GM13976 (cell line): ENCODE measurements at regions not wholly inside any gene's neighbourhood (a gene's known extent, or its start where the extent isn't known, plus 50 kb on each side); places are given as distances from the start of the nearest gene placed in this dataset.
"Not testable (repeated sequence)": the region's sequence is repeated elsewhere in the genome, so short reads cannot be mapped to it uniquely, and the experiment has no call there.

Experiments
- DNase-seq: peaks from one replicate; pipeline ENCODE4 v3.0.0; 2012; ENCODE audit warnings: low spot score
- in situ Hi-C: fragments of 300-500 bp; cut with MboI; formaldehyde crosslinking; loops from one replicate; pipeline ENCODE4 v1.12.0; 2022; ENCODE audit warnings: low sequenced_read_pairs, mixed read lengths, inconsistent platforms; ENCODE audit not compliant: unreplicated experiment
- TF ChIP-seq, protein P1 (sequence below): IDR thresholded peaks from 2 replicates; pipeline ENCODE4 v1.5.1; 2012; ENCODE audit warnings: borderline replicate concordance, mild to moderate bottlenecking; ENCODE audit not compliant: insufficient read depth; ENCODE audit errors: extremely low read depth, missing control alignments, control extremely low read depth

GRCh38 chr17:72572604-72573491 is 452.0 kb downstream of the SOX9 start:
- no peak for DNase-seq
- TF ChIP-seq, protein P1, sequence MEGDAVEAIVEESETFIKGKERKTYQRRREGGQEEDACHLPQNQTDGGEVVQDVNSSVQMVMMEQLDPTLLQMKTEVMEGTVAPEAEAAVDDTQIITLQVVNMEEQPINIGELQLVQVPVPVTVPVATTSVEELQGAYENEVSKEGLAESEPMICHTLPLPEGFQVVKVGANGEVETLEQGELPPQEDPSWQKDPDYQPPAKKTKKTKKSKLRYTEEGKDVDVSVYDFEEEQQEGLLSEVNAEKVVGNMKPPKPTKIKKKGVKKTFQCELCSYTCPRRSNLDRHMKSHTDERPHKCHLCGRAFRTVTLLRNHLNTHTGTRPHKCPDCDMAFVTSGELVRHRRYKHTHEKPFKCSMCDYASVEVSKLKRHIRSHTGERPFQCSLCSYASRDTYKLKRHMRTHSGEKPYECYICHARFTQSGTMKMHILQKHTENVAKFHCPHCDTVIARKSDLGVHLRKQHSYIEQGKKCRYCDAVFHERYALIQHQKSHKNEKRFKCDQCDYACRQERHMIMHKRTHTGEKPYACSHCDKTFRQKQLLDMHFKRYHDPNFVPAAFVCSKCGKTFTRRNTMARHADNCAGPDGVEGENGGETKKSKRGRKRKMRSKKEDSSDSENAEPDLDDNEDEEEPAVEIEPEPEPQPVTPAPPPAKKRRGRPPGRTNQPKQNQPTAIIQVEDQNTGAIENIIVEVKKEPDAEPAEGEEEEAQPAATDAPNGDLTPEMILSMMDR: no peak
- in situ Hi-C loops: loop anchor here (10.0 to 25.0 kb wide), 4 partner anchors 142 to 789 kb away; partner anchors contain the start of gene COG1

DNA sequence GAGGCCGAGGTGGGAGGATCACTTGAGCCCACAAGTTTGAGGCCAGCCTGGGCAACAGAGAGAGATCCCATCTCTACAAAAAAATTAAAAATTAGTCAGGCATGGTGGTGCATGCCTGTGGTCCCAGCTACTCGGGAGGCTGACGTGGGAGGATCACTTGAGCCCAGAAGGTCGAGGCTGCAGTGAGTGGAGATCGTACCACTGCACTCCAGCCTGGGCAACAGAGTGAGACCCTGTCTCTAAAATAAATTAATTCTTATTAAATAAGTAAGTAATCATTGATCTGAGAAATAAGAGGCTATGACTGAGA is 452.6 kb downstream of the SOX9 start:
- DNase-seq: not testable (repeated sequence)
- in situ Hi-C loops: loop anchor here (10.0 to 25.0 kb wide), 4 partner anchors 141 to 789 kb away; partner anchors contain the start of gene COG1

DNA sequence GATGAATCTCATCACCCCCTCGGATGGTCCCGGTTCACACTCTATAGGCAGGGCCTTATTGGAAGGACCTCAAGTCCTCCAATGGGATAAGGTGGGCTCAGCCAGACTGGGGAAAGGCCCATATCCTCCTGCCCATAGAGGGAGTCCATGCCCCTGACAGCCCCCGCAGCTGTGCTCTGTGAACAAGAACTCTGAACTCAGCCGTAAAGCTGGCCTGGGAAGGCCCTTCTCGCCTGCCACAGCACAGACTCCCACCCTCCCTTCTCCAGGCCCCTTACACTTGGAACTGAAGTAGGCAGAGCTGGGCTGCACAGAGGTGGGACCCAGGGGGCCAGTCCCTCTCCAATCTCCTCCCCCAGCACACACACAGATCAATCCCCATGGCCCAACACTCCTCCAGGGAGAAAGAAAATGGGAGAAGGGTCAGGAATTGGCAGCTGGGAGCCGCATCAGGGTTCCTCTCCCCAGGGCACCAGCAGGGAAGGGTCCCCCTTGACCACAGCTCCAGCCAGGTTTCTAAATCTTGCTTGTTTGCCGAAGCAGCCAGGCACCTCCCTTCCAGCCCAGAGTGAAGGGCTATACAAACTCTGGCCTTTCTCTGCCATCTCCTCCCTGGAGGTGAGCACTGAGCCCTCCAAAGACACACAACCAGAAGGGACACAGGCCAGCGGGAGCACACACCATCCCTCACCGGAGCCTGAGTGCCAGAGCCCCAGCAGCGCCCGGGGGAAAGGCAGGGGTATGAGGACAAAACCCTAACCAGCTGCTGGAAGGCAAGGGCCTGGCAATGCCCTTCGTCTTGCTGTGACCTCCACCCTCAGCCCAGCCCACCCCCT is 454.1 kb downstream of the SOX9 start:
- in situ Hi-C loops: loop anchor here (10.0 to 25.0 kb wide), 4 partner anchors 140 to 787 kb away; partner anchors contain the start of gene COG1
- TF ChIP-seq, protein P1: no peak
- no peak for DNase-seq

- in situ Hi-C loops: loop anchor here (10.0 kb wide), 1 partner anchor 139 kb away; no protein-coding TSS in a partner anchor
- DNase-seq: no peak
- TF ChIP-seq, protein P1: no peak
These were observed 454.9 kb downstream of the SOX9 start for GRCh38 chr17:72575542-72576233.

DNA sequence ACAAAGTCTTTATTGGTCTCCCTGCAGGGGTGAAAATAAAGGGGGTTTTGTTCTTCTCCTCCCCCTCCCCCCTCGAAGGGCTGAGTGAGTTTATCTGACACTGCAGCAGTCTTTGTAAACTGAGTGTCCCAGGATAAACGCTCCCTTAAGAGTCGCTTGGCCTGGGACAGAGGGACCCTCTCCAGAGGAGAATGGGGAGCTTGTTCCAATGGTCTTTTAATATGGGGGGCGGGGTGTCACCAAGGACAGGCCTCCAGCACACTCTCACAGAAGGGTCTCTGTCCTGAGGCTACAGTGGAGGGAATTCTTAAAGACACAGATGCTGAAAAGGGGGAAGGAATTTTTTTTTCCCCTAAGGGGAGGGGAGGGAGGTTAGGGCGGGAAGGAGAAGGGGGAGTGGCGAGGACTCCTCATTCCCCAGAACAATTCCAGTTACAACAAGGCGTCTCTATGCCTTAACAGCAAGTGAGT is 455.5 kb downstream of the SOX9 start:
- in situ Hi-C loops: loop anchor here (10.0 kb wide), 1 partner anchor 138 kb away; no protein-coding TSS in a partner anchor
- TF ChIP-seq, protein P1: no peak
- no peak for DNase-seq

GRCh38 chr17:72578817-72579470 is 458.1 kb downstream of the SOX9 start:
- DNase-seq: no peak
- in situ Hi-C loops: loop anchor here (10.0 kb wide), 1 partner anchor 136 kb away; no protein-coding TSS in a partner anchor
- TF ChIP-seq, protein P1: no peak
